SK-N-SH (cell line): ENCODE measurements at regions not wholly inside any gene's neighbourhood (a gene's known extent, or its start where the extent isn't known, plus 50 kb on each side); places are given as distances from the start of the nearest gene placed in this dataset.

Source experiments
- EP300 ChIP-seq, 2 experiments: IDR thresholded peaks; 2 replicates each; pipeline versions ENCODE4 v1.4.0 to v1.6.1; 2012; ENCODE audit warnings: borderline replicate concordance in 1 of 2, low read depth in 1 of 2, low read length in 1 of 2
- EZH2phosphoT487 ChIP-seq: fragments of 200-600 bp; sonication (generic); IDR thresholded peaks from 2 replicates; pipeline ENCODE4 v1.6.1; 2017; ENCODE audit warnings: low read depth, mixed run types, mild to moderate bottlenecking, antibody characterized with exemption, moderate library complexity, borderline replicate concordance
- FOXM1 ChIP-seq: IDR thresholded peaks from 2 replicates; pipeline ENCODE4 v1.4.0; 2012; ENCODE audit warnings: low read depth, mild to moderate bottlenecking
- GATA2 ChIP-seq: sonication (generic); formaldehyde crosslinking; IDR thresholded peaks from 2 replicates; pipeline ENCODE4 v1.5.0; 2020; ENCODE audit warnings: mild to moderate bottlenecking, missing genetic modification reagents
- NFIC ChIP-seq: IDR thresholded peaks from 2 replicates; pipeline ENCODE4 v1.4.0; 2012; ENCODE audit warnings: borderline replicate concordance
- RAD21 ChIP-seq: IDR thresholded peaks from 2 replicates; pipeline ENCODE4 v1.6.1; 2012; ENCODE audit warnings: mild to moderate bottlenecking, low read length
- RFX5 ChIP-seq: IDR thresholded peaks from 2 replicates; pipeline ENCODE4 v1.6.1; 2012; ENCODE audit warnings: mild to moderate bottlenecking, improper control_type of control experiment, low read length
- SMC3 ChIP-seq: IDR thresholded peaks from 2 replicates; pipeline ENCODE4 v1.6.1; 2012; ENCODE audit warnings: low read depth, low read length, improper control_type of control experiment
- TF ChIP-seq, protein P1 (sequence below): fragments of 200-600 bp; sonication (generic); IDR thresholded peaks from 2 replicates; pipeline ENCODE4 v1.6.1; 2017; ENCODE audit warnings: antibody characterized with exemption, mild to moderate bottlenecking, moderate library complexity
- TF ChIP-seq, protein P2 (sequence below): IDR thresholded peaks from 2 replicates; pipeline ENCODE4 v1.4.0; 2012; ENCODE audit warnings: low read depth
- TF ChIP-seq, protein P3 (sequence below): fragments of 150-350 bp; IDR thresholded peaks from 2 replicates; pipeline ENCODE4 v1.6.1; 2017; ENCODE audit warnings: antibody characterized with exemption, low read length, low read depth, borderline replicate concordance

DNA sequence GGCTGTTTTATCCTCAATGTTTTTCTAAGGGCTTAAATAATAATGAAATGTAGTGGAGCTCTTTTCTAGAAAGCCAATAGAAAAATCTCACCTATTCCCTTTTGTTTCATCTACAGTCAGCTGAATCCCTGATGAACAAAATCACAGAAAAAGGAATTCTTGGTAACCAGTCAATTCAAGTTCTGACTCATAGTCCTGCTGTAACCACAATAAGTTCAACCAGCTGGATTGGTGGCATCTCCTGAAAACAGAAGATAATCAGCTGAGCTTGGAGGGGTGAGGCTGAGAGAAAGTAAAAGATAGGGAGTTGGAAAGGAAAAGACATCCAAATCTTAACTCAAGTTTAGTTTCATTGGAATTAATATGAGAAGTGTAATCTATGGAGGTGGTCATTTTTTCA is 772.1 kb downstream of the CCSER2 start:
- TF ChIP-seq, protein P1, sequence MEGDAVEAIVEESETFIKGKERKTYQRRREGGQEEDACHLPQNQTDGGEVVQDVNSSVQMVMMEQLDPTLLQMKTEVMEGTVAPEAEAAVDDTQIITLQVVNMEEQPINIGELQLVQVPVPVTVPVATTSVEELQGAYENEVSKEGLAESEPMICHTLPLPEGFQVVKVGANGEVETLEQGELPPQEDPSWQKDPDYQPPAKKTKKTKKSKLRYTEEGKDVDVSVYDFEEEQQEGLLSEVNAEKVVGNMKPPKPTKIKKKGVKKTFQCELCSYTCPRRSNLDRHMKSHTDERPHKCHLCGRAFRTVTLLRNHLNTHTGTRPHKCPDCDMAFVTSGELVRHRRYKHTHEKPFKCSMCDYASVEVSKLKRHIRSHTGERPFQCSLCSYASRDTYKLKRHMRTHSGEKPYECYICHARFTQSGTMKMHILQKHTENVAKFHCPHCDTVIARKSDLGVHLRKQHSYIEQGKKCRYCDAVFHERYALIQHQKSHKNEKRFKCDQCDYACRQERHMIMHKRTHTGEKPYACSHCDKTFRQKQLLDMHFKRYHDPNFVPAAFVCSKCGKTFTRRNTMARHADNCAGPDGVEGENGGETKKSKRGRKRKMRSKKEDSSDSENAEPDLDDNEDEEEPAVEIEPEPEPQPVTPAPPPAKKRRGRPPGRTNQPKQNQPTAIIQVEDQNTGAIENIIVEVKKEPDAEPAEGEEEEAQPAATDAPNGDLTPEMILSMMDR = no peak
- TF ChIP-seq EP300 (IDR thresholded peaks at IDR 0.05; ENCODE audit: borderline replicate concordance in 1 of 2, low read depth in 1 of 2, low read length in 1 of 2) (no peak), GATA2 (CRISPR knock-in tag) (no peak), EZH2phosphoT487 (no peak), NFIC (no peak), FOXM1 (no peak), RFX5 (no peak), RAD21 (no peak), SMC3 (no peak)
- TF ChIP-seq, protein P2, sequence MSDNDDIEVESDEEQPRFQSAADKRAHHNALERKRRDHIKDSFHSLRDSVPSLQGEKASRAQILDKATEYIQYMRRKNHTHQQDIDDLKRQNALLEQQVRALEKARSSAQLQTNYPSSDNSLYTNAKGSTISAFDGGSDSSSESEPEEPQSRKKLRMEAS = no peak
- TF ChIP-seq, protein P3, sequence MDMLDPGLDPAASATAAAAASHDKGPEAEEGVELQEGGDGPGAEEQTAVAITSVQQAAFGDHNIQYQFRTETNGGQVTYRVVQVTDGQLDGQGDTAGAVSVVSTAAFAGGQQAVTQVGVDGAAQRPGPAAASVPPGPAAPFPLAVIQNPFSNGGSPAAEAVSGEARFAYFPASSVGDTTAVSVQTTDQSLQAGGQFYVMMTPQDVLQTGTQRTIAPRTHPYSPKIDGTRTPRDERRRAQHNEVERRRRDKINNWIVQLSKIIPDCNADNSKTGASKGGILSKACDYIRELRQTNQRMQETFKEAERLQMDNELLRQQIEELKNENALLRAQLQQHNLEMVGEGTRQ = no peak
